GM18507 (cell line): ENCODE measurements at regions not wholly inside any gene's neighbourhood (a gene's known extent, or its start where the extent isn't known, plus 50 kb on each side); places are given as distances from the start of the nearest gene placed in this dataset.

Experiments
- DNase-seq: peaks from one replicate; pipeline ENCODE4 v3.0.0; 2011; ENCODE audit warnings: low read depth; ENCODE audit not compliant: insufficient read length; ENCODE audit errors: extremely low spot score
- FAIRE-seq: peaks from 2 replicates; lab custom pipeline; 2011; peaks lifted over from hg19 to GRCh38; lab: Jason Lieb, UNC

DNA sequence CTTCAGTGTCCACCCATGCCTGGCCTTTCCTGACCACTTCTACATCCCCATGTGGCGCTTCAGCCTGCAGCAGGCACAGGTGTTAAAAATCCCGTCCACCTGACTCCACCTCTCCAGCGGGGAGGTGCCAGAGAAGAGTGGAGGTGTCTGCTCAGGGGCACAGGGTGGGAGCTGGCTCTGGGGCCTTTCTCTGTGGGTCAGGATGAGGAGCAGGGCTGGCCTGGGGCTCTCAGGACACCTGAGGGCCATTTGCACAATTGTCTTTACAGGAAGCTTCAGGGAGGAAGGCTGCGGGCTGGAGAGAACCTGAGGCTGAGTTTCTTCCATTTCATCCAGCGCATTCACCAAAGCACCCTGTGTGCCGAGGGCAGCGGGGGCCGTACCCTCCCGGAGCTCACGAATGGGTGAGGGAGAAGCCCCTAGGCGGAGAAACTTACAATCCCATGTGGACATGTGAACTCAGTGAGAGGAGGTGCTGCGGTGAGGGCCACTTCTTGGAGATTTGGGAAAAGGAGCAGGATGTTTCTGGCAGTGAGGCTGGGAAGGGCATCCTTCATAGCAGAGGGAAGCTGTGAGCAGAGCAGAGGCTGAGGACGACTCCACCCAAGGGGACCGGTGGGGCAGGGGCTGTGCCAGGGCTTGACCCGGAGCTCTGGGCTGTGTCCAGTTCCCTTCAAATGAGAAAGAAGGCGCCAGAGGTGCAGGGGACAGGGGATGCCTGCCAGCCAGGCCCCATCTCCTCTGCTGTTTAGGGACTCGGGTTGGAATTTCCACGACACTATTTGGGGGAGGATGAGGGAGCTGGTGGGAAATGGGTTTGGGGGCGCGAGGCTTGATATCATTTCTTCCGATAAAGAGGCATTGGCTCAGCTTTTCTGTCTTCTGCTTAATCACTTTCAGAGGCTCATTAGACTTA lies 155.2 kb upstream of the MYCN start:
- FAIRE-seq (no peak), DNase-seq (no peak)

DNA sequence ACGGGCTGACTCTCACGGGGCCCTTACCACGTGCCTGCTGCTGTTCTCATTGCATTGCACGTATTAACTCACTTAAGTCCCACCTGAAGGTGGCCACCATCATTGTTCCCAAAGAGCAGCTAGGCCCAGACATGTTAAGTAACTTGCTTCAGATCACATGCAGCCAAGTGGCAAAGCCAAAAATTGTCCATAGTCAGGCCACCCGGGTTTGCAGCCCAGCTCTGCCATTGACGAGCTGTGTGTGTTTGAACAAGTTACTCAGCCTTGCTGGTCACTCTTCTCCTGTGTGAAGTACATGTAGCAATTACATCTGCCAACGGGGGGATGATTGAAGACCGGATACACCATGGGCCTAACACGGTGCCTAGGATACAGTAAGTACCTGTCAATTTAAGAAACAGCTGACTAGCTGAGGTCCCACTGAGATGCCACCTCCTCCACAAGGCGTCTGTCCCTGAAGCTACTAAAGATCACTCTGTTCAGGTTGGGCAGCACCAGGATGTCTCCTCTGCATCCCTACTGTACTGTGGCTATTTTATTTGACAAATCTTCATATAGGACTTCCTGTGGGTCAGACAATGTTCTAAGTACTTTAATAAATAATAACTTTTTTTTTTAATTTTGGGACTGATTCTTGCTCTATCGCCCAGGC lies 154.2 kb upstream of the MYCN start:
- DNase-seq (no peak), FAIRE-seq (no peak)

DNA sequence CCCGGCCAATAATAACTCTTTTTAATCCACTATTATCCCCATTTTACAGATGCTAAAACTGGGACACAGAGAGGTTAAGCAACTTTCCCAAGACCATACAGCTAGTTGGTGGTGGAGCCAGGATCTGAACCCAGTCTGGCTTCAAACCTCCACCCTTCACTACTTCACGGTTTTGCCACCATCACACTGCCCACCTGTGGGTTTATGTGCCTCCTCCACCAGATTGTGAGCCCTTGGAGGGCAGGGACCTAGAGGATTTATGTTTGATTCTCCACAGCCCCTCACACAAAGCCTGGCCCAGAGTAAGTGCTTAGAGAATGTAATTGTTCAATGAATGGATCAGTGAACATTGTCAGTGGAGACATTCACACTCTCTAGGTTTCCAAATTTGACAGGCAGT lies 153.4 kb upstream of the MYCN start:
- no peak for DNase-seq
- FAIRE-seq, result no peak

DNA sequence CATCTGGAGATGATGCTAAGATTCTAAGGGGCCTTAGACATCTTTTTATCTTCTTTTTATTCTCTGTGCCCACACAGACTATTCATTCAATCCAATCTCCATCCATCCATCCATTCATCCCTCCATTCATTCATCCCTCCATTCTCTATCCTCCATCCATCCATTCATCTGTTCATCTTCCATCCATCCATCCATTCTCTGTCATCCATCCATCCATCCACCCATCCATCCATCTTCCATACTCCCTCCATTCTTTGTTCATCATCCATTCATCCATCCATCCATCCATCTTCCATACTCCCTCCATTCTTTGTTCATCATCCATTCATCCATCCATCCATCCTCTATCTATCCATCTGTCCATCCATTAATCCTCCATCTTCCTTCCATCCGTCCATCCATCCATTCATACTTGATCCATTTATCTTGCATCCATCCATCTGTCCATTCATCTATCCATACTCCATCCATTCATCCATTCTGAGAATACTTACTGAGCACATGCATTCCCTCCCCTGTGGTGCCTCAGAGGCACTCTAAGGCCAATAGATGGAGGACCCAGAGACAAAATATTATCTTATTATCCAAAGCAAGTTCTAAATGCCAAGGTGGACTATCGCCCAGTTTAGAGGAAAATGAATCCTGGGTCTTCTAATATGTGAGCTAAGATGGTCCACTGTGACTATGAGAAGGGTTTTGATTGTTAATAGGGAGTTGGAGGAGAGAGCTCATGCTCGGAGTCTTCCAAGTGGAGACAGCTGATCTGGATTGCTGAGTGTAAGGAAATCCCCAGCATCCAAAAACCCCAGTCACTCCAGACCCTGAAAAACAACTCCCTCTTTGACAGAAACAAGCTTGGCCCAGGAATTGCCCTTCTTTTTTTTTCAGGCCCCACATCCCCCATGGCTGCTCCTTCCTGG lies 152.6 kb upstream of the MYCN start:
- FAIRE-seq (no peak), DNase-seq (no peak)

DNA sequence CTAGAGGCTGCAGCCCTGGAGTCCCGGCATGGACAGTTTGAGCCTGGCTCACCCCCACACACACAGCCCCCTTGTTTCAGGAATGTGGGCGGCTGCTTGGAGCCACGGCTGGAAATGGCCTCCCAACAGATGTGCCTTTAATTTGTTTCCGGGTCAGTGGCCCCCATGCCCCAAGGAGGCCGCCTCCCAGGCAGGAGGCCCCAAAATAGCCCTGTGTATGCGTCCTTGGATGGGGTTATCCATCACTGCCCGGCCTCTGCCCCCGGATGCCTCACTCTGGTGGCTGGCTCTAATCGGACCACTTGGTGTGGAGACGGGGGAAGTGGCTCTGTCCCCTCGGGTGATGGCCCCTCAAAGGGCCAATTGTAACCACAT lies 151.9 kb upstream of the MYCN start:
- FAIRE-seq (no peak), DNase-seq (no peak)

DNA sequence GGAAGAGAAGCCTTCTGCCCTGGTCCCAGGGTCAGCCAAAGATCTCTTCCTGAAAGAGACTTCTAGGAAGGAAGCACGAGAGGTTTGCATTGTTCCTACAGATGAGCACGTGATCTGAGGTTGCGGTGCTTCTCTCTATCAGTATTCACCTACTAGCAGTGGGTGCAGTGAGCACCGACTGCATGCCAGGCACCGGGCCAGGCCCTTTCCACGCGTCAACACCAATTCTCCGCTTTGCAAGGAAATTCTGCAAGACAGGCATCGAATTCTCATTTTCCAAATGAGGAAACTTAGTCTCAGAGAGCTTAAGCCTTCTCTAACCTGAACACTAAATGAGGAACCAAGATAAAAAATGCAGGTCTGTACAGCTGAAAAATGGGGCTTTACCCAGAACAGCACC lies 151.5 kb upstream of the MYCN start:
- DNase-seq (no peak), FAIRE-seq (no peak)

DNA sequence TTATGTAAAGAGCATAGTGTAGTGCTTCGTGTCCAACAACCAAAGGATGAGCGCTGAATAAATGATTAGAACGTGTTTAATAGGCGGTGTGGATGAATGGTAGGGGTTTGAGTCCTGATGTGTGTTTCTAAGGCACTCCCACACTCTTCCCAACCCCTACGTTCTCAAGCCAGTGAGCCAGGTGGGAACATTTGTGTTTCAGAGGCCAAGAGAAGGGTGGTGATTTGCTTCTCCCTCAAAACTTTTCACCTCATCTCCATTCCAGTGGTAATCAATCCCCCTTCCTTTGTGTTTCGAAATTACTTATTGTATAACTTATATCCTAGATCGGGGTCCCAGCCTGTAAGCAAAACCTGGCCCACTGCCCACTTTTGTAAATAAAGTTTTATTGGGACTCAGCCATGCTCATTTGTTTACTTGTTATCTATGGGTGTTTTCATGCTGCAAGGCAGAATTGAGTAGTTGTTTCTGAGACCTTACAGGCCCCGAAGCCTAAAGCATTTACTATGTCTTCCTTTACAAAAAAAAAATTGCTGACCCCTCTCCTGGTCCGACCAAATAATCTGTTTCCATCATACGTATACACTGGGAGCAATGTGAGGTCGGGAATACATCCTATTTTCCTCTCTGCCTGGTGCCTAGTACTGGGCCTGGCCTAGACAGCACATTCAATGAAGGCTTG lies 150.8 kb upstream of the MYCN start:
- DNase-seq (no peak), FAIRE-seq (no peak)

DNA sequence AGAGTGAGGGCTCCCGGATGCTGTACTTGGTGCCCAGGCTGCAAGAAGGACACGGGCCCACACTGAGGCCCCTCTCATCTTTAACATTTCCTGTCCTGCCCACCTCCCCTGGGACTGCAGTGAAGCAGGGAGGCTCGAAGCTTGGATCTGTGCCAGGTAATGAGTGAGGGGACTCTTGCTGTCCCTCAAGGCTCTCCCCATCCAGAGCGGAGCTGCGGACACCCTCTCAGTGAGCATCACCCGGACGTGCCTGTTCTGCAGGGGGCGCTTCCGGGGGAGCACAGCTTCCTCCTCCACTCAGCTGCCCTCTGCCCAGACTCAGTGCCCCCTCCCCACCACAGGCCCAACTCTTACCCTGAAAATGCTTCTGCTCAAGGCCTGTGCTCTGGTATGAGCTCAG lies 150.0 kb upstream of the MYCN start:
- no peak for FAIRE-seq

DNA sequence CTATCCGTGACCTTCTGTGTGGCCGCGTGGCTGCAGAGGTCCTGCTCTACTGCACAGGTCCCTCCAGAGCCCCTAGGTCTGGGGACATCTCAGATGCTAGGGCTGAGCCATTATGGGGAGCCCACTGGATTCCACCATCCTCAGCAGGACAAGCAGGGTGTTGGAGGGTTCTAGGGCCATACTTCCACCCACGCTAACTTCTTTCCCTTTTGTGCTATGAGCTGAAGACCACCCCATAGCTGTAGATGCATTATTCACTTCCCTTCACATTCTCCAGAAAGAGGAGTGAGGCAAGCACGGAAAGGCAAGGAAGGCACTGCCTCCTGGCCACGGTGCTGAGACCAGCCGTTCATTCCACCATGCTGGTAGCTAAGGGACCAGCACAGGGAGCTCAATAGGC lies 149.5 kb upstream of the MYCN start:
- FAIRE-seq, result no peak
- DNase-seq, result no peak

More for the DNA sequence above, 150.0 kb upstream of the MYCN start:
- DNase-seq, result no peak

DNA sequence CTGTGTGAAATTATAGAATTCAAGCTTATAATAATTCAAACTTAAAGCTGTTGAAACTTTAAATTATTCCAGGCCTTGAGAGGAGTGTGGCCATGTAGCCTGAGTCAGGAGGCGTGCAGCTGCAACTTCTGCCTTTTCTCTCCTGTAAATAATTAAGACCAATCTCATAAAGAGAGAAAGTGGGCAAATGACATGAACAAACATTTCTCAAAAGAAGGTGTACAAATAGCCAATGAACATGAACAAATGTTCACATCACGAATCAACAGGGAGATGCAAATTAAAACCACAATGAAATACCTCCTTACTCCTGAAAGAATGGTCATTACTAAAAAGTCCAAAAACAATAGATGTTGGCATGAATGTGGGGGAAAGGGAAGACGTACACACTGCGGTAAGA lies 149.1 kb upstream of the MYCN start:
- FAIRE-seq (no peak), DNase-seq (no peak)

DNA sequence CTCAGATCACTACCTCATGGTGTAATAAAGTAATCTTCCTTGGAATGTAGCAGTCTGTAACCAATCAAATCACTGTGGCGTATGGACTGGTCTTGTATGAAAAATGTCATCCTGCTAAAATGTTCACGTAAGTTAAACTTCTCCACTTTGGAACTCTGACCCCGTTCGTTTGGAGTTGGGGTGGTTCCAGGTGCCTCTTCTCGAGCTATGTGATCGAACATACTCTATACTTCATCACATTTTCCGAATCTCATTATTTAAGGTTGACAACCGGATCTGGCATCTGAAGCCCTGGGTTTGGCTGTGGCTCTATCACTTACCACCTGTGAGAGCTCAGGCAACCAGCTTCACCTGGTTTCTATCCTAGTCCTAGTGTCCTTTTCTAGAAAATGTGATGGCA lies 148.0 kb upstream of the MYCN start:
- no peak for FAIRE-seq

DNA sequence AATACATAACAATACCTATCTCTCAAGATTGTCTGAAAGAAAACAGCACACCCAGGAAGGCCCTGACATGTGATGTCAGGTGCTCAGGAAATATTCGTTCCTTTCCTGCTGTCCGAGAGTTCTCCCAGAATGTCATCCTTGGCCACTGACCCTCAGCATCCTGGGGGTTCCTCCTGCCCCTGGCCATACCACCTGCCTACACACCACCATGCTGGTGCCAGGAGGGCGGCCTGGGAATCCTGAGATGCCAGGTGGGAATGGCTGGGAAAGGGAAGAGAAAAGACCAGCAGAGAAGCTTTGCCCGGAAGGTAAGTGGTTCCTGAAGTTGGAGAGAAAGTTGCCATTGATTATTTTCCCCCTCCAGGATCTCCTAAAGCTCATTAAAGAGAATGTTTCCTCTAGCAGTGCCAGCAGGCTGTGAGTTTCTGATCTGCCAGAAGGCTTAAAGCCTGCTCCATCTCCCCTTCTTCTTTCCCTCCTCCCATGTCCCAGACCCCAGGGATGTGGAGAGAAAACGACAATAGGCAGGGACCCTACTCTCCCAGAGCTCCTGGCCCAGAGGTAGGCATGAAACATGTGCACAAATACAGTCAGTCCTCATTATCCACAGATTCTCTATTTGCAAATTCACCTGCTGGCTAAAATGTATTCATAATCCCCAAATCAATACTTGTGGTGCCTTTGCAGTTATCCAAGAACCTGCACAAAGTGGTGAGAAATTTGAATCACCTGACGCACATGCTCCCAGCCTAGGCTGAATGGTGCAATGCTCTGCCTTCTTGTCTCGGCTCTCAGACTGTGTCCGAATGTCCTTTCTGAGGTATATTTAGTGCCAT lies 147.1 kb upstream of the MYCN start:
- no peak for FAIRE-seq

More for the DNA sequence above, 148.0 kb upstream of the MYCN start:
- DNase-seq, result no peak

DNA sequence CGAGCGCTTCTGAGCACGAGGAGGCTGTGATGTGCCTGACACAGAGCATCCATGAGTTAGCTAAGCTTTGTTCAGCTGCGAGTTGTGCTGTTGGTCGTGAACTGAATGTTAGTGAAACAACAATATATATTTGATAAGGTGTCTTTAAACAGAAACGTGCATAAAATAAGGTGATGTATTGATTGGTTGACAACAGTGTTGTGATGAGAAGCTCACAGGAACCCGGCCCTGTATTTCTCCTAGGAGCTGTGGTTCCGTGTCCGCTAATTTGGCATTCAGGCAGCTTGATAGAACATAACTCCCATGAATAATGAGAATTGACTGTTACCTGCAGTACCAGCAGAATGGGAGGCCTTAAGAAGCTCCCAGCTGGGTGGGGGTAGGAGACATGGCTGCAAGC lies 146.4 kb upstream of the MYCN start:
- DNase-seq (no peak), FAIRE-seq (no peak)

More for the DNA sequence above, 147.1 kb upstream of the MYCN start:
- DNase-seq, result no peak

DNA sequence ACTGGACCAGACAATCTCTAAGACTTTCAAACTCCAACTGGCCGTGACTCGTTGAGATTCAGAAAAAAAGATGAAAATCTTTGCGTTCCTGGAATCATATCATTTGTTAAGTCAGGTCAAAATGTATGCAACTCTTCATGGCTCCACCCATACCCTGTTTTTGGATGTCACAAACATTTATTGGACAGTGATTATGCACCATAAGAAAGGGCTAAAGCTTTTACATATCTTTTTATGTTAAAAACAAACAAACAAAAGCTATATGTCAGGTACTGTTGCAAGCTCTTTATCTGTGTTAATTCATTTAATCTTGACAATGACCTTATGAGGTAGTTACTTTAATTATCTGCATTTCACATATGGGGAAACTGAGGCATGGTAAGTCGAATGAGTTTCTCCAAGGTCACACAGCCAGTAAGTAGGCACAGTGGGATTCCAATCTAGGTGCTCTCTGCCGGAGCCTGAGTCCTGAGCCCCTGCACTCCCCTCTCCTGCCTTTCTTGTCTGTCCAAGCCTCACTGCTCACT lies 145.7 kb upstream of the MYCN start:
- DNase-seq, result no peak
- FAIRE-seq, result no peak

DNA sequence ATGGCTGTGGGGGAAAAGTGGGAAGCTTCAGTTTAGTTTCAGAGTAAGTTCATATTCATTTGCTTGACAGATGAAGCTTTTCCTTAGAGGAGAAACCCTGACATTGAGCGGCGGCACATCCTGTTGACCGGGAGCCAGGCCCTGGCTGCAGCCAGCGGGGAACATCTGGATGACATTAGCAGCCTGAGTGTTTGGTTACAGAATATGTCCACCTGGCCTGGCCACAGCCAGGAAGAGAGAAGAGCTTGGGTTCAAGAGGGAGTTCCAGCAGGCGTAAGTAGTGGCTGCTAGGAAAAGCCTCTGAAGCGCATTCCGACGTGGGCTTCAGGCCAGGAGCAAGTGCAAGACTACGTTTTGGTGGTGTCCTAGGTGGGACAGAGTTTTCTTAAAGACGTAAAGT lies 144.9 kb upstream of the MYCN start:
- FAIRE-seq, result no peak
- DNase-seq, result no peak

DNA sequence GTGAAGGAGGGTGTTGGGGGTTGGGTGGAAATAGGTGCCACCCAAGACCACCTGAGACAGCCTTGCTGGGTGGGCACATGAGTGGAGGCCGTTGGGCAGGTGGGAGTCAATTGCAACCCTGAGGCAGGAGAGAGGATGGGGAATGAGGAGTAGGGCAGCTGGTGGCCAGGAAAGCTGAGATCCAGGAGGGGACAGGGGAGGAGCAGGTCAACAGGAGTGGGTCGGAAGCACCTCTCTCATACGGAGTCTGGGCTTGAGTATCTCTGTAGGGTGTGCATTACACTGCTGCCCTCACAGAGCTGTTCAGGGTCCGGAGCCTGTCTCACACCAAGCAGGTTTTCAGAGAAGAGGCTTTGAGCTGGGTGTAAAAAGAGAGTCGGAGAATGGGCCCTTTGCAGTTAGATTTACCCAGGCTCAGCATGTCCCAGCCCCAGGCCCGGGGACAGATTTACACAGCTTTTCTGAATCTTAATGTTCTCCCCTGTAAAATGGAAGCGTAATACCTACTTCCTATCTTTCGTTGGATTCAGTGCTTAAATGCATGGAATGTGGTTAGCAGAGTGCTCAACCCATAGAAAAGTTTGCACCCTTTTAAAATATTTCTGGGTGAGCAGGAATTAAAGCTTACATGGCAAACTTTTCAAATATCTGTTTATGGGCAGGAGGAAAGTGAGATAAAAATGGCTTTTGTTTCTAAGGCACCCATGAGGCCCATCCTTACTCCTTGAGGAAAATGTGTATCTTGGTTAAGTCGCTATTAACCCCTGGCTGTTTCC lies 144.0 kb upstream of the MYCN start:
- no peak for DNase-seq
- no peak for FAIRE-seq

DNA sequence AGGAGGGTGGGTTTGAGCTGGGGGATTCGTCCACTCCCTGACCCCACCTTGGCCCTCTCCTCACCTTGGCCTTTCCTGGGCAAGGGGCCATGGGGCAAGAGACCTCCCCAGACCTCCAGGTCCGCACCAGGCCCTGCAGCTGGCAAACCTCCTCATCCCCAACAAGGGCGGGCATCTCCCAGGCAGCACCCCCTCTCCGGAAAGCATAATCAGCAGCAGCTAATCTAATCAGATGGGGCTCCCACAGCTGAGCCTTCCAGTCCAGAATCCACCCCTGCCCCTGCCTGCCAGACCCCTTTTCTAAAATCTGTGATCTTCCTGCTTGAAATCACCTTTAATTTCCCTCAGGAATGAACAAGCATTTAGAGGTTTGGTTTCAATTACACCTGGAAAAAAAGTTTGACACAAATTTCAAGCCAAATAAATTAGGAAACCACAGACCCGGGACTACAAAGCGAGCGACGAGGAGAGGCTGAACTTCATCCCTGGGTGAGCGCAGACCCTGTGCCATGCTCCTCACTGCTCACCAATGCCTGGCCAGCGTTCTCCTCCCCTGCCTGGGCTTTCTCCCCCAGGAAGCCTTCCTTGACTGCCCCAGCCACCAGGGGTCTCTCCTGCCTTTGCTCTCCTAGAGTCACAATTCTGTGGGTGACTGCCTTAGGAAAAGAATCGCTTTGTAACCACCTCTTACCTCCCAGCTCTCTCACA lies 143.0 kb upstream of the MYCN start:
- no peak for FAIRE-seq
- no peak for DNase-seq
